Endothelial cell of umbilical vein (primary cell): ENCODE measurements at regions not wholly inside any gene's neighbourhood (a gene's known extent, or its start where the extent isn't known, plus 50 kb on each side); places are given as distances from the start of the nearest gene placed in this dataset.

Experiments used
- EZH2 ChIP-seq: IDR thresholded peaks from 2 replicates; pipeline ENCODE4 v1.6.1; 2012; ENCODE audit warnings: borderline replicate concordance, low read depth, mild to moderate bottlenecking, moderate library complexity, low read length, inconsistent platforms; ENCODE audit not compliant: severe bottlenecking
- MYC ChIP-seq: IDR thresholded peaks from one replicate; pipeline ENCODE4 v1.6.1; 2011; ENCODE audit warnings: mild to moderate bottlenecking, low read depth, low read length
- POLR2A ChIP-seq: IDR thresholded peaks from 2 replicates; pipeline ENCODE4 v1.6.1; 2012; ENCODE audit warnings: low read depth, mild to moderate bottlenecking, control low read depth, low read length
- POLR2AphosphoS5 ChIP-seq: IDR thresholded peaks from 2 replicates; pipeline ENCODE4 v1.6.1; 2012; ENCODE audit warnings: low read depth, mild to moderate bottlenecking, control low read depth, low read length, moderate library complexity; ENCODE audit not compliant: insufficient read depth
- TF ChIP-seq, protein P1 (sequence below), 2 donors: IDR thresholded peaks; 1 replicate in 1 of 2; 2 replicates in 1 of 2; pipeline ENCODE4 v1.5.1; 2011; ENCODE audit warnings: low read length in 2 of 2, mild to moderate bottlenecking in 2 of 2, moderate library complexity in 2 of 2, control low read depth in 1 of 2, inconsistent platforms in 1 of 2, low read depth in 1 of 2; ENCODE audit not compliant: insufficient read depth in 1 of 2; ENCODE audit errors: extremely low read depth in 1 of 2

DNA sequence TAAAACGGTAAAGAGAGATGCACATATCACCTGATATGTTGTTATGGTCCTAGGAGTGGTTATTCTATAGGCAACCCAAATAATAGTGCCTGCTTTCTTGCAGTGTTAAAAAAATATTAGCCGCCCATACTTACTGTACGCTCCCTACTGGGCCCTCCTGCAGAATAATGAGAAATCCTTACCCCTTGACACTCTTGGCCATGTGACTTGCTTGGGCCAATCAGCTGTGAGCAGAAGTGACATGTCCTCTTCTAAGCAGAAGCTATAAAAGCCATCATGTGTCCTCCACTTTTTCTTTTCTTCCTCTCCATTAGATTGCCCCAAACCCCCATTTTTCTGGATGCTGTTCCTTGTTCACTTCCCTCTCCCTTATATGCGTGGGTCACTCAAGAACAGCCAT lies 90.5 kb upstream of the SPRED2 start:
- no peak for TF ChIP-seq POLR2A
- TF ChIP-seq, protein P1, sequence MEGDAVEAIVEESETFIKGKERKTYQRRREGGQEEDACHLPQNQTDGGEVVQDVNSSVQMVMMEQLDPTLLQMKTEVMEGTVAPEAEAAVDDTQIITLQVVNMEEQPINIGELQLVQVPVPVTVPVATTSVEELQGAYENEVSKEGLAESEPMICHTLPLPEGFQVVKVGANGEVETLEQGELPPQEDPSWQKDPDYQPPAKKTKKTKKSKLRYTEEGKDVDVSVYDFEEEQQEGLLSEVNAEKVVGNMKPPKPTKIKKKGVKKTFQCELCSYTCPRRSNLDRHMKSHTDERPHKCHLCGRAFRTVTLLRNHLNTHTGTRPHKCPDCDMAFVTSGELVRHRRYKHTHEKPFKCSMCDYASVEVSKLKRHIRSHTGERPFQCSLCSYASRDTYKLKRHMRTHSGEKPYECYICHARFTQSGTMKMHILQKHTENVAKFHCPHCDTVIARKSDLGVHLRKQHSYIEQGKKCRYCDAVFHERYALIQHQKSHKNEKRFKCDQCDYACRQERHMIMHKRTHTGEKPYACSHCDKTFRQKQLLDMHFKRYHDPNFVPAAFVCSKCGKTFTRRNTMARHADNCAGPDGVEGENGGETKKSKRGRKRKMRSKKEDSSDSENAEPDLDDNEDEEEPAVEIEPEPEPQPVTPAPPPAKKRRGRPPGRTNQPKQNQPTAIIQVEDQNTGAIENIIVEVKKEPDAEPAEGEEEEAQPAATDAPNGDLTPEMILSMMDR (IDR thresholded peaks at IDR 0.05; ENCODE audit: extremely low read depth in 1 of 2, insufficient read depth in 1 of 2, low read depth in 1 of 2, low read length in 2 of 2) = no peak
- no peak for TF ChIP-seq EZH2
- TF ChIP-seq POLR2AphosphoS5 = no peak
- TF ChIP-seq MYC = no peak
